Stomach (tissue), 4 donors: ENCODE measurements at regions not wholly inside any gene's neighbourhood (a gene's known extent, or its start where the extent isn't known, plus 50 kb on each side); places are given as distances from the start of the nearest gene placed in this dataset.

ENCODE experiments used
- CTCF ChIP-seq, 7 experiments: fragments of 450-650 bp in 4 of 7; fragments of 200-600 bp in 3 of 7; sonication (generic) in 3 of 7; IDR thresholded peaks; one replicate each; pipeline ENCODE4 v1.5.1; 2016 to 2019; ENCODE audit warnings: antibody characterized with exemption in 7 of 7, control low read depth in 2 of 7, mild to moderate bottlenecking in 1 of 7
- POLR2A ChIP-seq, 4 donors: fragments of 450-650 bp; IDR thresholded peaks; one replicate each; pipeline ENCODE4 v1.6.1; 2016; ENCODE audit warnings: antibody characterized with exemption in 4 of 4, control low read depth in 2 of 4, mild to moderate bottlenecking in 1 of 4, moderate library complexity in 1 of 4
- POLR2AphosphoS5 ChIP-seq, 3 donors: sonication (generic); formaldehyde crosslinking; IDR thresholded peaks; one replicate each; pipeline ENCODE4 v1.6.1; 2016; ENCODE audit warnings: antibody characterized with exemption in 3 of 3

GRCh38 chr7:3232228-3232627 is 68.8 kb upstream of the SDK1 start:
- TF ChIP-seq CTCF (IDR thresholded peaks at IDR 0.05) (no peak), POLR2A (IDR thresholded peaks at IDR 0.05) (no peak), POLR2AphosphoS5 (IDR thresholded peaks at IDR 0.05) (no peak)
